Activated CD8-positive, alpha-beta T cell treated with anti-CD3 and anti-CD28 coated beads for 36 hours (primary cell): ENCODE measurements at regions not wholly inside any gene's neighbourhood (a gene's known extent, or its start where the extent isn't known, plus 50 kb on each side); places are given as distances from the start of the nearest gene placed in this dataset.

Source experiments
- ATAC-seq: fragments of 200-7000 bp; cut with Tn5 transposase; one replicate; pipeline ENCODE4 v1.10.0; 2021; ENCODE audit warnings: mild to moderate bottlenecking, moderate library complexity
- CTCF ChIA-PET: fragments of 350-600 bp; sonication (Branson Sonifier 250); formaldehyde crosslinking; loops from one replicate; lab custom pipeline; 2021; ENCODE audit warnings: antibody characterized with exemption; lab: Charles Lee
- POLR2A ChIA-PET: fragments of 350-600 bp; sonication (Branson Sonifier 250); formaldehyde crosslinking; loops from one replicate; lab custom pipeline; 2021; ENCODE audit warnings: antibody characterized with exemption; lab: Charles Lee
- DNase-seq: peaks from one replicate; pipeline ENCODE4 v3.0.0-alpha.2; 2020
- H3K27ac Mint-ChIP-seq: one replicate; pipeline ENCODE4 v1.8.0; 2021; ENCODE audit warnings: mild to moderate bottlenecking, mixed read lengths
- H3K27me3 Mint-ChIP-seq: one replicate; pipeline ENCODE4 v1.8.0; 2021; ENCODE audit warnings: mixed read lengths
- H3K36me3 Mint-ChIP-seq: one replicate; pipeline ENCODE4 v1.8.0; 2021; ENCODE audit warnings: low read depth, mixed read lengths
- H3K4me1 Mint-ChIP-seq: one replicate; pipeline ENCODE4 v1.8.0; 2021; ENCODE audit warnings: low read depth, mixed read lengths
- H3K4me3 Mint-ChIP-seq: one replicate; pipeline ENCODE4 v1.8.0; 2021; ENCODE audit warnings: mild to moderate bottlenecking, moderate library complexity, mixed read lengths
- H3K9me3 Mint-ChIP-seq: one replicate; pipeline ENCODE4 v1.8.0; 2021; ENCODE audit warnings: mixed read lengths
- CTCF ChIP-seq: fragments of 200-600 bp; IDR thresholded peaks from one replicate; pipeline ENCODE4 v1.8.0; 2022; ENCODE audit warnings: antibody characterized with exemption, mild to moderate bottlenecking
- intact Hi-C: fragments of 100-400 bp; cut with micrococcal nuclease; formaldehyde crosslinking; loops from one replicate; pipeline ENCODE4 v1.10.0; 2022

GRCh38 chr3:193129607-193130006 lies 111.4 kb upstream of the PLAAT1 start:
- ATAC-seq = no peak

GRCh38 chr3:193130576-193130975 lies 110.4 kb upstream of the PLAAT1 start:
- H3K36me3 Mint-ChIP-seq = no peaks in the 10 kb centered on the region
- intact Hi-C loops = no loop called here
- no peaks in the 10 kb centered on the region for H3K4me1 Mint-ChIP-seq
- TF ChIP-seq CTCF = no peak
- DNase-seq = no peak
- H3K27me3 Mint-ChIP-seq = peaks cover 5% of the 10 kb centered on the region
- ChIA-PET CTCF (interaction anchor here (1.3 kb wide), 1 partner anchor 318 kb away, joined by 3 read pairs; no protein-coding TSS in a partner anchor), POLR2A (no interaction called here)
- ATAC-seq = no peak
- H3K4me3 Mint-ChIP-seq = no peak overlapping the region
- H3K27ac Mint-ChIP-seq = no peak overlapping the region
- H3K9me3 Mint-ChIP-seq = no peaks in the 10 kb centered on the region

More at GRCh38 chr3:193129607-193130006, 111.4 kb upstream of the PLAAT1 start:
- Mint-ChIP-seq H3K4me1 (no peaks in the 10 kb centered on the region), H3K27ac (no peak overlapping the region), H3K27me3 (peaks cover 5% of the 10 kb centered on the region), H3K4me3 (no peak overlapping the region), H3K36me3 (no peaks in the 10 kb centered on the region), H3K9me3 (no peaks in the 10 kb centered on the region)
- no peak for DNase-seq
- no peak for TF ChIP-seq CTCF
- ChIA-PET POLR2A (interaction anchor here (0.6 kb wide), 1 partner anchor 11 kb away, joined by 3 read pairs; no protein-coding TSS in a partner anchor), CTCF (interaction anchor here (1.3 kb wide), 1 partner anchor 317 kb away, joined by 3 read pairs; no protein-coding TSS in a partner anchor)
- intact Hi-C loops = no loop called here

GRCh38 chr3:193132241-193132640 lies 108.8 kb upstream of the PLAAT1 start:
- Mint-ChIP-seq H3K4me1 (no peaks in the 10 kb centered on the region), H3K9me3 (no peaks in the 10 kb centered on the region), H3K27me3 (peaks cover 5% of the 10 kb centered on the region), H3K27ac (no peak overlapping the region), H3K36me3 (no peaks in the 10 kb centered on the region), H3K4me3 (no peak overlapping the region)
- DNase-seq (no peak), ATAC-seq (no peak)
- intact Hi-C loops = no loop called here
- TF ChIP-seq CTCF = no peak
- ChIA-PET CTCF (no interaction called here), POLR2A (no interaction called here)

- peaks cover 5% of the 10 kb centered on the region for H3K27me3 Mint-ChIP-seq
- H3K9me3 Mint-ChIP-seq = no peaks in the 10 kb centered on the region
- intact Hi-C loops = no loop called here
- H3K36me3 Mint-ChIP-seq = no peaks in the 10 kb centered on the region
- no peak overlapping the region for H3K27ac Mint-ChIP-seq
- DNase-seq (no peak), ATAC-seq (no peak)
- no peak for TF ChIP-seq CTCF
- no peak overlapping the region for H3K4me3 Mint-ChIP-seq
- no peaks in the 10 kb centered on the region for H3K4me1 Mint-ChIP-seq
- POLR2A ChIA-PET = no interaction called here
- CTCF ChIA-PET = no interaction called here
Observed at GRCh38 chr3:193132964-193133363, 108.1 kb upstream of the PLAAT1 start.

GRCh38 chr3:193134856-193135255 lies 106.2 kb upstream of the PLAAT1 start:
- DNase-seq (no peak), ATAC-seq (no peak)
- Mint-ChIP-seq H3K4me3 (no peak overlapping the region), H3K27me3 (peaks cover 5% of the 10 kb centered on the region), H3K9me3 (peaks cover 2% of the 10 kb centered on the region), H3K4me1 (no peaks in the 10 kb centered on the region), H3K27ac (no peak overlapping the region), H3K36me3 (no peaks in the 10 kb centered on the region)
- ChIA-PET POLR2A (no interaction called here), CTCF (no interaction called here)
- intact Hi-C loops = no loop called here
- TF ChIP-seq CTCF = no peak
